ENCODE measurements at regions not wholly inside any gene's neighbourhood (a gene's known extent, or its start where the extent isn't known, plus 50 kb on each side); places are given as distances from the start of the nearest gene placed in this dataset.

GRCh38 chr14:27315477-27315876 is 717.6 kb upstream of the NOVA1 start:
- TF ChIP-seq SMC3 (conservative IDR thresholded peaks at IDR 0.05; ENCODE audit: poor library complexity), result no peak
- Histone ChIP-seq H3K9me3 (ENCODE audit: low read length) (no peaks in the 10 kb centered on the region), H3K27ac (ENCODE audit: low read length) (no peak overlapping the region), H3K4me3 (ENCODE audit: low read length) (no peak overlapping the region), H3K4me2 (ENCODE audit: low read length) (no peak overlapping the region), H3K79me2 (replicated peaks; ENCODE audit: insufficient read depth, low read length) (no peaks in the 10 kb centered on the region), H3K9ac (ENCODE audit: low read length) (no peak overlapping the region), H2AFZ (ENCODE audit: low read depth, low read length) (no peak overlapping the region), H3K27me3 (ENCODE audit: insufficient read depth, low read depth, low read length) (no peaks in the 10 kb centered on the region), H3K9me2 (ENCODE audit: insufficient read depth, low read length) (no peaks in the 10 kb centered on the region), H4K20me1 (ENCODE audit: insufficient read depth) (no peaks in the 10 kb centered on the region), H3K36me3 (ENCODE audit: insufficient read depth, low read length) (no peaks in the 10 kb centered on the region), H3F3A (ENCODE audit: insufficient read depth, low read length, poor library complexity, severe bottlenecking) (no peaks in the 10 kb centered on the region)

DNA sequence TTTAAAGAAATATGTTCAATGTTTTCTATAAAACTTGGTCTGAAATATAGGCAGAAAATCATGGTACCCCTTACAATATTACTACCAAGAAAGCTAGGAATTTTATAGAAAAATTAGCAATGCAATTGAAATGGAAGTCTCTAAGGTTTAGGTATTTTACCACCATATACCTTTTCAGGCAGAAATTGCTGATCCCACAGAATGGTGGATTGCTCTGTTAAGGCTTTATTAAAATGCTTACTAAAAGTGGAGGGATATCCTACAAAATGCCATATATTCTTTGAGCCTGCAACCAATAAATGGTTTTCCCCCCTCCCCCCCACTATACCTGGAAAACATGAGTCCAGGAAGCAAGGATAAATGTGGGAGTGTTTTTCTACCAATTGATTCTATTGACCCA is 718.1 kb upstream of the NOVA1 start:
- Histone ChIP-seq H3F3A (ENCODE audit: insufficient read depth, low read length, poor library complexity, severe bottlenecking) (no peaks in the 10 kb centered on the region), H3K36me3 (ENCODE audit: insufficient read depth, low read length) (no peaks in the 10 kb centered on the region), H3K4me3 (ENCODE audit: low read length) (no peak overlapping the region), H3K9me2 (ENCODE audit: insufficient read depth, low read length) (no peaks in the 10 kb centered on the region), H3K79me2 (replicated peaks; ENCODE audit: insufficient read depth, low read length) (no peaks in the 10 kb centered on the region), H3K27me3 (ENCODE audit: insufficient read depth, low read depth, low read length) (no peaks in the 10 kb centered on the region), H3K27ac (ENCODE audit: low read length) (no peak overlapping the region), H2AFZ (ENCODE audit: low read depth, low read length) (no peak overlapping the region), H3K9me3 (ENCODE audit: low read length) (no peaks in the 10 kb centered on the region), H3K4me2 (ENCODE audit: low read length) (no peak overlapping the region), H4K20me1 (ENCODE audit: insufficient read depth) (no peaks in the 10 kb centered on the region), H3K9ac (ENCODE audit: low read length) (no peak overlapping the region)
- TF ChIP-seq, protein P1, sequence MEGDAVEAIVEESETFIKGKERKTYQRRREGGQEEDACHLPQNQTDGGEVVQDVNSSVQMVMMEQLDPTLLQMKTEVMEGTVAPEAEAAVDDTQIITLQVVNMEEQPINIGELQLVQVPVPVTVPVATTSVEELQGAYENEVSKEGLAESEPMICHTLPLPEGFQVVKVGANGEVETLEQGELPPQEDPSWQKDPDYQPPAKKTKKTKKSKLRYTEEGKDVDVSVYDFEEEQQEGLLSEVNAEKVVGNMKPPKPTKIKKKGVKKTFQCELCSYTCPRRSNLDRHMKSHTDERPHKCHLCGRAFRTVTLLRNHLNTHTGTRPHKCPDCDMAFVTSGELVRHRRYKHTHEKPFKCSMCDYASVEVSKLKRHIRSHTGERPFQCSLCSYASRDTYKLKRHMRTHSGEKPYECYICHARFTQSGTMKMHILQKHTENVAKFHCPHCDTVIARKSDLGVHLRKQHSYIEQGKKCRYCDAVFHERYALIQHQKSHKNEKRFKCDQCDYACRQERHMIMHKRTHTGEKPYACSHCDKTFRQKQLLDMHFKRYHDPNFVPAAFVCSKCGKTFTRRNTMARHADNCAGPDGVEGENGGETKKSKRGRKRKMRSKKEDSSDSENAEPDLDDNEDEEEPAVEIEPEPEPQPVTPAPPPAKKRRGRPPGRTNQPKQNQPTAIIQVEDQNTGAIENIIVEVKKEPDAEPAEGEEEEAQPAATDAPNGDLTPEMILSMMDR (IDR thresholded peaks at IDR 0.05; ENCODE audit: poor library complexity, severe bottlenecking), result no peak
- no peak for TF ChIP-seq POLR2AphosphoS5 (IDR thresholded peaks at IDR 0.05)
- TF ChIP-seq MXI1 (conservative IDR thresholded peaks at IDR 0.05; ENCODE audit: poor library complexity, severe bottlenecking), result no peak
- no peak for TF ChIP-seq EZH2 (IDR thresholded peaks at IDR 0.05; ENCODE audit: borderline replicate concordance, insufficient read depth, low read length, poor library complexity, severe bottlenecking)
- no peak for TF ChIP-seq TAF1 (IDR thresholded peaks at IDR 0.05; ENCODE audit: low read depth)
- TF ChIP-seq, protein P2, sequence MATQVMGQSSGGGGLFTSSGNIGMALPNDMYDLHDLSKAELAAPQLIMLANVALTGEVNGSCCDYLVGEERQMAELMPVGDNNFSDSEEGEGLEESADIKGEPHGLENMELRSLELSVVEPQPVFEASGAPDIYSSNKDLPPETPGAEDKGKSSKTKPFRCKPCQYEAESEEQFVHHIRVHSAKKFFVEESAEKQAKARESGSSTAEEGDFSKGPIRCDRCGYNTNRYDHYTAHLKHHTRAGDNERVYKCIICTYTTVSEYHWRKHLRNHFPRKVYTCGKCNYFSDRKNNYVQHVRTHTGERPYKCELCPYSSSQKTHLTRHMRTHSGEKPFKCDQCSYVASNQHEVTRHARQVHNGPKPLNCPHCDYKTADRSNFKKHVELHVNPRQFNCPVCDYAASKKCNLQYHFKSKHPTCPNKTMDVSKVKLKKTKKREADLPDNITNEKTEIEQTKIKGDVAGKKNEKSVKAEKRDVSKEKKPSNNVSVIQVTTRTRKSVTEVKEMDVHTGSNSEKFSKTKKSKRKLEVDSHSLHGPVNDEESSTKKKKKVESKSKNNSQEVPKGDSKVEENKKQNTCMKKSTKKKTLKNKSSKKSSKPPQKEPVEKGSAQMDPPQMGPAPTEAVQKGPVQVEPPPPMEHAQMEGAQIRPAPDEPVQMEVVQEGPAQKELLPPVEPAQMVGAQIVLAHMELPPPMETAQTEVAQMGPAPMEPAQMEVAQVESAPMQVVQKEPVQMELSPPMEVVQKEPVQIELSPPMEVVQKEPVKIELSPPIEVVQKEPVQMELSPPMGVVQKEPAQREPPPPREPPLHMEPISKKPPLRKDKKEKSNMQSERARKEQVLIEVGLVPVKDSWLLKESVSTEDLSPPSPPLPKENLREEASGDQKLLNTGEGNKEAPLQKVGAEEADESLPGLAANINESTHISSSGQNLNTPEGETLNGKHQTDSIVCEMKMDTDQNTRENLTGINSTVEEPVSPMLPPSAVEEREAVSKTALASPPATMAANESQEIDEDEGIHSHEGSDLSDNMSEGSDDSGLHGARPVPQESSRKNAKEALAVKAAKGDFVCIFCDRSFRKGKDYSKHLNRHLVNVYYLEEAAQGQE (IDR thresholded peaks at IDR 0.05; ENCODE audit: borderline replicate concordance), result no peak
- no peak for TF ChIP-seq SMC3 (conservative IDR thresholded peaks at IDR 0.05; ENCODE audit: poor library complexity)
- no peak for TF ChIP-seq EP300 (conservative IDR thresholded peaks at IDR 0.05; ENCODE audit: poor library complexity, severe bottlenecking)

DNA sequence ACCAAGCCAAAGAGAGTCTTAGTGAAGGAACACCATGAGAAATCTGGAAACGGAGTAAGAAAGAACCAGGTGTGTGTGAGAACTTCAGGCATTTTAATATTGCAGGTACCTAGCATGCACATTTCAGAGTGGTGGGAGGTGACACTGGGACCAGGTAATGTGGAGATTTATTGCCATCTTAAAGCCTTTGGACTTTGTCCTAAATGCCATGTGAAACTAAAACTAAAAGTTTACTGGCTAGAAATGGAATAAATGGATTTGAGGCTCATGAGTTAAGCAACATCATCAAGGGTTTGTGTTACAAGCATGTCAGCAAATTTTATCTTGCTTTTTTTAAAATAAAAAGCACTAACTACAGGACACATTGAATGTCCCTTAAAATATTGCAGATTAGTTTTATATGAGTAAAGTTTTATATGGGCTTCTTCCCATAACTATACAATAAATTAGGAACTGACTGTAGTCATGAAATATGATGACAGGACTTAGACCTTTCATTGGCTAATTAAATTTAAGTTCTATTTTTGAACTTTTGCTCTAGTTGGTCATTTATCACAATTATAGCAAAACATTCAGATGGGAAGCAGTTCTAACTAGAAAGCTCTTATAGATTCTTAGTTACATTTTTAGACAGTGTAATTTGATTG is 721.1 kb upstream of the NOVA1 start:
- no peaks in the 10 kb centered on the region for H4K20me1 ChIP-seq (ENCODE audit: insufficient read depth)
- H3K27me3 ChIP-seq (ENCODE audit: insufficient read depth, low read depth, low read length), result no peaks in the 10 kb centered on the region
- H2AFZ ChIP-seq (ENCODE audit: low read depth, low read length), result no peak overlapping the region
- no peaks in the 10 kb centered on the region for H3K36me3 ChIP-seq (ENCODE audit: insufficient read depth, low read length)
- H3K9ac ChIP-seq (ENCODE audit: low read length), result no peak overlapping the region
- no peaks in the 10 kb centered on the region for H3F3A ChIP-seq (ENCODE audit: insufficient read depth, low read length, poor library complexity, severe bottlenecking)
- H3K9me3 ChIP-seq (ENCODE audit: low read length), result no peaks in the 10 kb centered on the region
- H3K4me2 ChIP-seq (ENCODE audit: low read length), result no peak overlapping the region
- no peak overlapping the region for H3K4me3 ChIP-seq (ENCODE audit: low read length)
- H3K79me2 ChIP-seq (replicated peaks; ENCODE audit: insufficient read depth, low read length), result no peaks in the 10 kb centered on the region
- no peak overlapping the region for H3K27ac ChIP-seq (ENCODE audit: low read length)
- no peaks in the 10 kb centered on the region for H3K9me2 ChIP-seq (ENCODE audit: insufficient read depth, low read length)
- TF ChIP-seq POLR2AphosphoS5 (IDR thresholded peaks at IDR 0.05) (no peak), MXI1 (conservative IDR thresholded peaks at IDR 0.05; ENCODE audit: poor library complexity, severe bottlenecking) (no peak), EZH2 (IDR thresholded peaks at IDR 0.05; ENCODE audit: borderline replicate concordance, insufficient read depth, low read length, poor library complexity, severe bottlenecking) (no peak), RAD21 (conservative IDR thresholded peaks at IDR 0.05) (no peak), TAF1 (IDR thresholded peaks at IDR 0.05; ENCODE audit: low read depth) (no peak), EP300 (conservative IDR thresholded peaks at IDR 0.05; ENCODE audit: poor library complexity, severe bottlenecking) (no peak), SMC3 (conservative IDR thresholded peaks at IDR 0.05; ENCODE audit: poor library complexity) (no peak)
- TF ChIP-seq, protein P1 (IDR thresholded peaks at IDR 0.05; ENCODE audit: poor library complexity, severe bottlenecking), result no peak
- TF ChIP-seq, protein P2 (IDR thresholded peaks at IDR 0.05; ENCODE audit: borderline replicate concordance), result no peak
